ENCODE measurements at regions not wholly inside any gene's neighbourhood (a gene's known extent, or its start where the extent isn't known, plus 50 kb on each side); places are given as distances from the start of the nearest gene placed in this dataset.

GRCh38 chr6:45726444-45726843 lies 289.2 kb downstream of the CLIC5 start:
- TF ChIP-seq, protein P1, sequence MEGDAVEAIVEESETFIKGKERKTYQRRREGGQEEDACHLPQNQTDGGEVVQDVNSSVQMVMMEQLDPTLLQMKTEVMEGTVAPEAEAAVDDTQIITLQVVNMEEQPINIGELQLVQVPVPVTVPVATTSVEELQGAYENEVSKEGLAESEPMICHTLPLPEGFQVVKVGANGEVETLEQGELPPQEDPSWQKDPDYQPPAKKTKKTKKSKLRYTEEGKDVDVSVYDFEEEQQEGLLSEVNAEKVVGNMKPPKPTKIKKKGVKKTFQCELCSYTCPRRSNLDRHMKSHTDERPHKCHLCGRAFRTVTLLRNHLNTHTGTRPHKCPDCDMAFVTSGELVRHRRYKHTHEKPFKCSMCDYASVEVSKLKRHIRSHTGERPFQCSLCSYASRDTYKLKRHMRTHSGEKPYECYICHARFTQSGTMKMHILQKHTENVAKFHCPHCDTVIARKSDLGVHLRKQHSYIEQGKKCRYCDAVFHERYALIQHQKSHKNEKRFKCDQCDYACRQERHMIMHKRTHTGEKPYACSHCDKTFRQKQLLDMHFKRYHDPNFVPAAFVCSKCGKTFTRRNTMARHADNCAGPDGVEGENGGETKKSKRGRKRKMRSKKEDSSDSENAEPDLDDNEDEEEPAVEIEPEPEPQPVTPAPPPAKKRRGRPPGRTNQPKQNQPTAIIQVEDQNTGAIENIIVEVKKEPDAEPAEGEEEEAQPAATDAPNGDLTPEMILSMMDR (conservative IDR thresholded peaks at IDR 0.05): no peak
- Histone ChIP-seq H3K9me3 (ENCODE audit: control insufficient read depth, low read length) (no peaks in the 10 kb centered on the region), H3K27ac (ENCODE audit: low read depth, low read length) (no peak overlapping the region), H3K4me1 (ENCODE audit: control insufficient read depth, insufficient read depth, low read length) (no peaks in the 10 kb centered on the region), H3K36me3 (ENCODE audit: control insufficient read depth, insufficient read depth, low read length) (no peaks in the 10 kb centered on the region), H3K27me3 (ENCODE audit: control insufficient read depth, insufficient read depth, low read length, poor library complexity, severe bottlenecking) (no peaks in the 10 kb centered on the region), H3K4me3 (ENCODE audit: low read length) (no peak overlapping the region), H3K9ac (ENCODE audit: extremely low read depth, low read length, poor library complexity, severe bottlenecking) (no peak overlapping the region)
- 91 to 100% methylated on average over 3 of the region's 3 CpGs for WGBS, 2 experiments (ENCODE audit: insufficient coverage in 1 of 2, insufficient read length in 1 of 2)
- DNase-seq: no peak
- no peak overlapping the region for H3K4me3 Mint-ChIP-seq
- no peaks in the 10 kb centered on the region for H3K27me3 Mint-ChIP-seq (ENCODE audit: insufficient read depth)
- H3K27ac Mint-ChIP-seq: no peak overlapping the region
- H3K9me3 Mint-ChIP-seq: no peaks in the 10 kb centered on the region
- H3K4me1 Mint-ChIP-seq: no peaks in the 10 kb centered on the region
- H3K36me3 Mint-ChIP-seq (ENCODE audit: low read depth): no peaks in the 10 kb centered on the region

DNA sequence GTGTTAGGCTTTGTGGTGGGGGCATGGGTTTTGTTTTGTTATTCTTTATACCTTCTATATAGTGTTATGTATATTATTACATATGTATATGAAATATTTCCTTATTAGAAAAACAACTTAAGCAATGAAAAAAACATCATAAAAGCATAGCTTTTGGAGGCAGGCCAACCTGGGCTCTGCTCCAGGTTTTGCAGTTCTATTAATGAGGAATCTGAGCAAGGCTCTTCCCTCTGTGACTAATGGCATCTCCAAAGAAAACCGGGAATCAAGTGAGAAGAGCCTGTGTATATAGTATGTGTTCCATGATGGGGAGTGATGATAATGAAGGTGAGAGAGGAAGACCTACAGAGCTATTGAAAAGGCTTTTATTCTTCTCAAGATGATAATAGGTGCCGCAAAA lies 291.1 kb downstream of the CLIC5 start:
- Histone ChIP-seq H3K27me3 (ENCODE audit: control insufficient read depth, insufficient read depth, low read length, poor library complexity, severe bottlenecking) (no peaks in the 10 kb centered on the region), H3K9ac (ENCODE audit: extremely low read depth, low read length, poor library complexity, severe bottlenecking) (no peak overlapping the region), H3K36me3 (ENCODE audit: control insufficient read depth, insufficient read depth, low read length) (no peaks in the 10 kb centered on the region), H3K27ac (ENCODE audit: low read depth, low read length) (no peak overlapping the region), H3K4me3 (ENCODE audit: low read length) (no peak overlapping the region), H3K9me3 (ENCODE audit: control insufficient read depth, low read length) (no peaks in the 10 kb centered on the region), H3K4me1 (ENCODE audit: control insufficient read depth, insufficient read depth, low read length) (no peaks in the 10 kb centered on the region)
- Mint-ChIP-seq H3K4me3 (no peak overlapping the region), H3K4me1 (no peaks in the 10 kb centered on the region), H3K36me3 (ENCODE audit: low read depth) (no peaks in the 10 kb centered on the region), H3K9me3 (no peaks in the 10 kb centered on the region), H3K27ac (no peak overlapping the region), H3K27me3 (ENCODE audit: insufficient read depth) (no peaks in the 10 kb centered on the region)
- TF ChIP-seq, protein P1 (conservative IDR thresholded peaks at IDR 0.05): no peak
- DNase-seq: no peak
- WGBS, 2 experiments (ENCODE audit: insufficient coverage in 1 of 2, insufficient read length in 1 of 2): 88 to 100% methylated on average over 1 to 2 of the region's 2 CpGs

DNA sequence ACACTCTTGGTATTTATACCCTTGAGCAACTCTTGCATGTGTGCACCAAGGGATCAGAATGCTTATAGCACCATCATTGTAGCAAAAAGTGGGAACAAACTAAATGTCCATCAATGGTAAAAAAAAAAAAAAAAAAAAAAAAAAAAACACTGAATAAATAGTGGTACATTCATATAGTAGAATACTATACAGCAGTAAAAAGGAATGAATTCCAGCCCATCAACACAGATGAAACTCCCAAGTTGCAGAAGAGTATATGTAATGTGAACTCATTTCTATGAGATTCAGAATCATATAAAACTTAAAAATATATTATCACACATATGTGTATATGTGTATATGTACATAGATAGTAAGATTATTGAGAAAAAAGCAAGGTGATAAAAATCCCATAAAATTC lies 291.6 kb downstream of the CLIC5 start:
- Histone ChIP-seq H3K9me3 (ENCODE audit: control insufficient read depth, low read length) (no peaks in the 10 kb centered on the region), H3K36me3 (ENCODE audit: control insufficient read depth, insufficient read depth, low read length) (no peaks in the 10 kb centered on the region), H3K4me1 (ENCODE audit: control insufficient read depth, insufficient read depth, low read length) (no peaks in the 10 kb centered on the region), H3K27ac (ENCODE audit: low read depth, low read length) (no peak overlapping the region), H3K4me3 (ENCODE audit: low read length) (no peak overlapping the region), H3K9ac (ENCODE audit: extremely low read depth, low read length, poor library complexity, severe bottlenecking) (no peak overlapping the region), H3K27me3 (ENCODE audit: control insufficient read depth, insufficient read depth, low read length, poor library complexity, severe bottlenecking) (no peaks in the 10 kb centered on the region)
- H3K27me3 Mint-ChIP-seq (ENCODE audit: insufficient read depth): peaks cover 3% of the 10 kb centered on the region
- no peaks in the 10 kb centered on the region for H3K4me1 Mint-ChIP-seq
- no peak for DNase-seq
- no peak overlapping the region for H3K27ac Mint-ChIP-seq
- TF ChIP-seq, protein P1 (conservative IDR thresholded peaks at IDR 0.05): no peak
- H3K4me3 Mint-ChIP-seq: no peak overlapping the region
- no peaks in the 10 kb centered on the region for H3K9me3 Mint-ChIP-seq
- no peaks in the 10 kb centered on the region for H3K36me3 Mint-ChIP-seq (ENCODE audit: low read depth)
